H9 (cell line): ENCODE measurements at regions not wholly inside any gene's neighbourhood (a gene's known extent, or its start where the extent isn't known, plus 50 kb on each side); places are given as distances from the start of the nearest gene placed in this dataset.

Source experiments
- DNase-seq: peaks from one replicate; pipeline ENCODE4 v3.0.0-alpha.2; 2017
- H2AFZ ChIP-seq: one replicate; pipeline ENCODE4 v1.6.1; 2013; ENCODE audit warnings: mild to moderate bottlenecking, low read length, control low read depth, moderate library complexity
- H2AK5ac ChIP-seq: 2 replicates; pipeline ENCODE4 v1.6.1; 2013; ENCODE audit warnings: low read length, control low read depth, mixed read lengths; ENCODE audit not compliant: insufficient read length
- H2BK120ac ChIP-seq: one replicate; pipeline ENCODE4 v1.6.1; 2013; ENCODE audit warnings: low read depth, mild to moderate bottlenecking, low read length, control low read depth, inconsistent platforms; ENCODE audit not compliant: poor library complexity, severe bottlenecking
- H2BK12ac ChIP-seq: 2 replicates; pipeline ENCODE4 v1.6.1; 2013; ENCODE audit warnings: low read length, control low read depth, mixed read lengths, low read depth; ENCODE audit not compliant: insufficient read length
- H2BK15ac ChIP-seq: 2 replicates; pipeline ENCODE4 v1.6.1; 2013; ENCODE audit warnings: low read depth, low read length, control low read depth
- H2BK20ac ChIP-seq: one replicate; pipeline ENCODE4 v1.6.1; 2013; ENCODE audit warnings: low read depth, mild to moderate bottlenecking, low read length, control low read depth, inconsistent platforms; ENCODE audit not compliant: poor library complexity, severe bottlenecking
- H2BK5ac ChIP-seq: 2 replicates; pipeline ENCODE4 v1.6.1; 2013; ENCODE audit warnings: low read length, control low read depth, mixed read lengths; ENCODE audit not compliant: insufficient read length
- H3K14ac ChIP-seq: 2 replicates; pipeline ENCODE4 v1.6.1; 2013; ENCODE audit warnings: low read length, control low read depth; ENCODE audit not compliant: insufficient read depth
- H3K18ac ChIP-seq: 2 replicates; pipeline ENCODE4 v1.6.1; 2013; ENCODE audit warnings: low read depth, mild to moderate bottlenecking, mixed read lengths, low read length, control low read depth; ENCODE audit not compliant: insufficient read length
- H3K23ac ChIP-seq: 2 replicates; pipeline ENCODE4 v1.6.1; 2013; ENCODE audit warnings: low read length, control low read depth, mixed read lengths, low read depth; ENCODE audit not compliant: insufficient read length
- H3K23me2 ChIP-seq: 2 replicates; pipeline ENCODE4 v1.6.1; 2013; ENCODE audit warnings: low read depth, mild to moderate bottlenecking, mixed read lengths, low read length, control low read depth; ENCODE audit not compliant: insufficient read length, poor library complexity, severe bottlenecking
- H3K27ac ChIP-seq: 2 replicates; pipeline ENCODE4 v1.5.1; 2013; ENCODE audit warnings: low read length, control low read depth, mixed read lengths, low read depth; ENCODE audit not compliant: insufficient read length
- H3K27me3 ChIP-seq: 2 replicates; pipeline ENCODE4 v1.6.1; 2013; ENCODE audit warnings: low read length, control low read depth, inconsistent platforms; ENCODE audit not compliant: insufficient read depth
- H3K4ac ChIP-seq: 2 replicates; pipeline ENCODE4 v1.6.1; 2013; ENCODE audit warnings: low read depth, mild to moderate bottlenecking, control low read depth, inconsistent platforms, low read length, moderate library complexity
- H3K4me1 ChIP-seq: 2 replicates; pipeline ENCODE4 v1.6.1; 2013; ENCODE audit warnings: low read length, control low read depth, inconsistent platforms; ENCODE audit not compliant: insufficient read depth
- H3K4me2 ChIP-seq: 2 replicates; pipeline ENCODE4 v1.6.1; 2013; ENCODE audit warnings: low read length, control low read depth, mixed read lengths; ENCODE audit not compliant: insufficient read length, insufficient read depth
- H3K56ac ChIP-seq: 2 replicates; pipeline ENCODE4 v1.6.1; 2013; ENCODE audit warnings: low read depth, mild to moderate bottlenecking, mixed read lengths, low read length, control low read depth; ENCODE audit not compliant: insufficient read length
- H3K79me1 ChIP-seq: 2 replicates; pipeline ENCODE4 v1.6.1; 2013; ENCODE audit warnings: low read depth, mild to moderate bottlenecking, moderate library complexity, low read length, control low read depth, inconsistent platforms; ENCODE audit not compliant: insufficient read depth, poor library complexity, severe bottlenecking
- H3K79me2 ChIP-seq: 2 replicates; pipeline ENCODE4 v1.6.1; 2013; ENCODE audit warnings: low read length, control low read depth, inconsistent platforms; ENCODE audit not compliant: insufficient read depth
- H3K9ac ChIP-seq: 2 replicates; pipeline ENCODE4 v1.6.1; 2013; ENCODE audit warnings: low read length, control low read depth, mixed read lengths; ENCODE audit not compliant: insufficient read length; ENCODE audit errors: extremely low read depth
- H3K9me3 ChIP-seq: one replicate; pipeline ENCODE4 v1.6.1; 2013; ENCODE audit warnings: low read depth, low read length, inconsistent platforms; ENCODE audit not compliant: control insufficient read depth
- H3T11ph ChIP-seq: one replicate; pipeline ENCODE4 v1.6.1; 2013; ENCODE audit warnings: mild to moderate bottlenecking, low read length, control low read depth, inconsistent platforms
- H4K20me1 ChIP-seq: one replicate; pipeline ENCODE4 v1.6.1; 2013; ENCODE audit not compliant: control insufficient read depth, insufficient read length, insufficient read depth
- H4K5ac ChIP-seq: 2 replicates; pipeline ENCODE4 v1.6.1; 2013; ENCODE audit warnings: low read depth, mild to moderate bottlenecking, mixed read lengths, low read length, control low read depth; ENCODE audit not compliant: insufficient read length
- H4K8ac ChIP-seq: replicated peaks from 2 replicates; pipeline ENCODE4 v1.6.1; 2013; ENCODE audit warnings: low read length, control low read depth, mixed read lengths, low read depth; ENCODE audit not compliant: insufficient read length
- H4K91ac ChIP-seq: 2 replicates; pipeline ENCODE4 v1.6.1; 2013; ENCODE audit warnings: low read depth, mild to moderate bottlenecking, moderate library complexity, mixed read lengths, low read length, control low read depth; ENCODE audit not compliant: insufficient read length
- H3K27ac Mint-ChIP-seq, 3 experiments: 2 replicates in 2 of 3; 3 replicates in 1 of 3; pipeline ENCODE4 v1.8.0; 2020 to 2021; ENCODE audit warnings: mixed read lengths in 3 of 3, mild to moderate bottlenecking in 1 of 3, moderate library complexity in 1 of 3
- H3K27me3 Mint-ChIP-seq: 2 replicates; pipeline ENCODE4 v1.8.0; 2021; ENCODE audit warnings: low read depth, mild to moderate bottlenecking, moderate library complexity, mixed read lengths
- H3K36me3 Mint-ChIP-seq, 3 experiments: 2 replicates in 2 of 3; 3 replicates in 1 of 3; pipeline ENCODE4 v1.8.0; 2020 to 2021; ENCODE audit warnings: low read depth in 3 of 3, mixed read lengths in 3 of 3; ENCODE audit not compliant: insufficient read depth in 1 of 3
- H3K4me1 Mint-ChIP-seq, 2 experiments: 2 replicates each; pipeline ENCODE4 v1.8.0; 2020; ENCODE audit warnings: mixed read lengths in 2 of 2
- H3K4me3 Mint-ChIP-seq, 2 experiments: 2 replicates in 1 of 2; 3 replicates in 1 of 2; pipeline ENCODE4 v1.8.0; 2020 to 2021; ENCODE audit warnings: mild to moderate bottlenecking in 2 of 2, mixed read lengths in 2 of 2, moderate library complexity in 1 of 2
- H3K9me3 Mint-ChIP-seq, 2 experiments: 2 replicates in 1 of 2; 3 replicates in 1 of 2; pipeline ENCODE4 v1.8.0; 2020; ENCODE audit warnings: mild to moderate bottlenecking in 2 of 2, mixed read lengths in 2 of 2, moderate library complexity in 1 of 2
- WGBS: extraction: QIAGEN DNeasy Blood & Tissue Kit; methylation state at CpG from one replicate; pipeline ENCODE4 v1.1.7; 2013; ENCODE audit warnings: missing lambda C conversion rate, low lambda C conversion rate, mixed read lengths; ENCODE audit not compliant: insufficient read length; ENCODE audit errors: extremely low coverage; 5-methylcytosine and 5-hydroxymethylcytosine counted together
- TF ChIP-seq, protein P1 (sequence below): fragments of 200-600 bp; sonication (generic); conservative IDR thresholded peaks from 3 replicates; pipeline ENCODE4 v1.8.0; 2021; ENCODE audit warnings: antibody characterized with exemption, mild to moderate bottlenecking

GRCh38 chr20:18981962-18982539 is 168.5 kb downstream of the SCP2D1 start:
- H2BK120ac ChIP-seq: no peak overlapping the region
- H3K14ac ChIP-seq: no peak overlapping the region
- H3K18ac ChIP-seq: no peak overlapping the region
- peak overlapping the region in 1 of 3 experiments; percentile 46; a peak in 1 of 7 replicates for H3K27ac Mint-ChIP-seq
- no peak overlapping the region for H3K4ac ChIP-seq
- H2BK20ac ChIP-seq: no peak overlapping the region
- no peaks in the 10 kb centered on the region; a peak in 1 of 5 replicates for H3K9me3 Mint-ChIP-seq
- DNase-seq: no peak
- H3K4me1 ChIP-seq: no peaks in the 10 kb centered on the region
- no peaks in the 10 kb centered on the region; the same call in 1 of the 2 replicates for H3K27me3 Mint-ChIP-seq
- H3T11ph ChIP-seq: no peak overlapping the region
- WGBS: no CpG with 5 or more reads among the region's 5 CpGs
- H3K56ac ChIP-seq: no peak overlapping the region
- H3K23me2 ChIP-seq: no peaks in the 10 kb centered on the region
- no peak overlapping the region for H2AK5ac ChIP-seq
- no peak overlapping the region for H4K91ac ChIP-seq
- H3K27ac ChIP-seq: no peak overlapping the region
- H4K20me1 ChIP-seq: no peaks in the 10 kb centered on the region
- no peaks in the 10 kb centered on the region for H3K36me3 Mint-ChIP-seq
- no peaks in the 10 kb centered on the region for H3K27me3 ChIP-seq
- H3K23ac ChIP-seq: no peak overlapping the region
- no peak overlapping the region for H3K4me2 ChIP-seq
- H3K4me3 Mint-ChIP-seq: no peak overlapping the region
- no peaks in the 10 kb centered on the region for H3K79me1 ChIP-seq
- H2BK5ac ChIP-seq: no peak overlapping the region
- no peaks in the 10 kb centered on the region for H3K9me3 ChIP-seq
- H2BK15ac ChIP-seq: no peak overlapping the region
- H3K79me2 ChIP-seq: no peaks in the 10 kb centered on the region
- H4K8ac ChIP-seq: no peak overlapping the region
- TF ChIP-seq, protein P1, sequence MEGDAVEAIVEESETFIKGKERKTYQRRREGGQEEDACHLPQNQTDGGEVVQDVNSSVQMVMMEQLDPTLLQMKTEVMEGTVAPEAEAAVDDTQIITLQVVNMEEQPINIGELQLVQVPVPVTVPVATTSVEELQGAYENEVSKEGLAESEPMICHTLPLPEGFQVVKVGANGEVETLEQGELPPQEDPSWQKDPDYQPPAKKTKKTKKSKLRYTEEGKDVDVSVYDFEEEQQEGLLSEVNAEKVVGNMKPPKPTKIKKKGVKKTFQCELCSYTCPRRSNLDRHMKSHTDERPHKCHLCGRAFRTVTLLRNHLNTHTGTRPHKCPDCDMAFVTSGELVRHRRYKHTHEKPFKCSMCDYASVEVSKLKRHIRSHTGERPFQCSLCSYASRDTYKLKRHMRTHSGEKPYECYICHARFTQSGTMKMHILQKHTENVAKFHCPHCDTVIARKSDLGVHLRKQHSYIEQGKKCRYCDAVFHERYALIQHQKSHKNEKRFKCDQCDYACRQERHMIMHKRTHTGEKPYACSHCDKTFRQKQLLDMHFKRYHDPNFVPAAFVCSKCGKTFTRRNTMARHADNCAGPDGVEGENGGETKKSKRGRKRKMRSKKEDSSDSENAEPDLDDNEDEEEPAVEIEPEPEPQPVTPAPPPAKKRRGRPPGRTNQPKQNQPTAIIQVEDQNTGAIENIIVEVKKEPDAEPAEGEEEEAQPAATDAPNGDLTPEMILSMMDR: no peak
- no peak overlapping the region for H2BK12ac ChIP-seq
- H3K9ac ChIP-seq: no peak overlapping the region
- H3K4me1 Mint-ChIP-seq: peaks cover 9 to 12% of the 10 kb centered on the region in 2 experiments
- no peak overlapping the region for H2AFZ ChIP-seq
- H4K5ac ChIP-seq: no peak overlapping the region
